Progenitor cell of endocrine pancreas (in vitro differentiated cells): ENCODE measurements at regions not wholly inside any gene's neighbourhood (a gene's known extent, or its start where the extent isn't known, plus 50 kb on each side); places are given as distances from the start of the nearest gene placed in this dataset.

Experiments
- DNase-seq: peaks from one replicate; pipeline ENCODE4 v3.0.0; 2021; ENCODE audit warnings: low spot score; ENCODE audit not compliant: unreplicated experiment
- H3K27ac Mint-ChIP-seq: 2 replicates; pipeline ENCODE4 v1.8.0; 2021; ENCODE audit warnings: mild to moderate bottlenecking, moderate library complexity, mixed read lengths
- H3K27me3 Mint-ChIP-seq: 2 replicates; pipeline ENCODE4 v1.8.0; 2021; ENCODE audit warnings: mixed read lengths
- H3K36me3 Mint-ChIP-seq: 2 replicates; pipeline ENCODE4 v1.8.0; 2022; ENCODE audit warnings: mixed read lengths; ENCODE audit not compliant: insufficient read depth
- H3K4me1 Mint-ChIP-seq: 2 replicates; pipeline ENCODE4 v1.8.0; 2021; ENCODE audit warnings: low read depth, mixed read lengths
- H3K4me3 Mint-ChIP-seq: 2 replicates; pipeline ENCODE4 v1.8.0; 2021; ENCODE audit warnings: low read depth, mild to moderate bottlenecking, moderate library complexity, mixed read lengths
- H3K9me3 Mint-ChIP-seq: 2 replicates; pipeline ENCODE4 v1.8.0; 2021; ENCODE audit warnings: low read depth, mixed read lengths
- CTCF ChIP-seq: fragments of 200-600 bp; sonication (generic); IDR thresholded peaks from one replicate; pipeline ENCODE4 v1.5.0; 2021; ENCODE audit warnings: antibody characterized with exemption, mild to moderate bottlenecking; ENCODE audit not compliant: unreplicated experiment

- H3K9me3 Mint-ChIP-seq = no peaks in the 10 kb centered on the region
- no peak for DNase-seq
- H3K27ac Mint-ChIP-seq = no peak overlapping the region
- TF ChIP-seq CTCF = no peak
- no peaks in the 10 kb centered on the region for H3K4me1 Mint-ChIP-seq
- no peaks in the 10 kb centered on the region for H3K36me3 Mint-ChIP-seq
- peaks cover 29% of the 10 kb centered on the region for H3K27me3 Mint-ChIP-seq
- no peak overlapping the region for H3K4me3 Mint-ChIP-seq
These were observed 172.3 kb upstream of the TBCA start for GRCh38 chr5:77948476-77948875.

DNA sequence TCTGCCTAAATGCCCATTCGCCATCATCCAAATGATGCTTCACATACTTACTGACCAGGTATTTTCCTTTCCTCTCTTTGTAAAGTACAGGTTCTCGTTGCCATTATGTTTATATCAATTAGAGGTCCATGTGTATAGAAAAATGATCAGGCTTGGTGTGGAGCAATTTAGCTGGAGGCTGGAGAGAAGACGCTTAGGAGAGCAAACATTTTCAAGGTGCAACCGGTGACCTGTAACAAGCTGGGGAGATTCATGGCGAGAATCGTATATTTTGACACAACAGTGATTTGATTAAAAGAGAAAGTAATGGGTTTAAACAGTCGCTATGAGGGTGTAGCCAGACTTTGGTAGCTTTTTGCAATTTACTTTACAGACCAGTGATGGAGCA, 170.9 kb upstream of the TBCA start:
- H3K27me3 Mint-ChIP-seq = peaks cover 26% of the 10 kb centered on the region
- no peaks in the 10 kb centered on the region for H3K9me3 Mint-ChIP-seq
- no peaks in the 10 kb centered on the region for H3K4me1 Mint-ChIP-seq
- no peaks in the 10 kb centered on the region for H3K36me3 Mint-ChIP-seq
- H3K4me3 Mint-ChIP-seq = no peak overlapping the region
- H3K27ac Mint-ChIP-seq = no peak overlapping the region
- no peak for DNase-seq
- TF ChIP-seq CTCF = no peak

GRCh38 chr5:77946381-77947040, 170.4 kb upstream of the TBCA start:
- Mint-ChIP-seq H3K27ac (no peak overlapping the region), H3K4me3 (no peak overlapping the region), H3K9me3 (no peaks in the 10 kb centered on the region), H3K27me3 (peaks cover 28% of the 10 kb centered on the region), H3K4me1 (no peaks in the 10 kb centered on the region), H3K36me3 (no peaks in the 10 kb centered on the region)
- no peak for DNase-seq
- no peak for TF ChIP-seq CTCF

DNA sequence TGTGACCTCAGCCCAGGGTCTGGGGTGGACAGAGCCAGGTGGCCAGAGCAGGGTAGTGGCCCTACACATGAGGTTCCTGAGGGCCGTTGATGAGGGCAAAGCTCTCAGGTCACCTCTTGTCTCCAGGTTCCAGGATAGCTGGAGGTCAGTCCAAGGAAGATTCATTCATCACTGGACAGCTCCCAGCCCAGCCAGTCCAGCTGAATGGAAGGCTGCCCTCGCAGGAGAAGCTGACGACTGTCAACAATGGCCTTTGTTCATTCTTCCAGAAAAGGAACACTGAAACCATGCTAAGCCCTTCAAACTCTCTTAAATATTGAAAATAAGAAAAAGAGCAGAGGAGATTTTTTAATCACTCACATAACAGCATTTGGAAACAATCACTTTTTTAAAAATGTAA, 169.7 kb upstream of the TBCA start:
- H3K36me3 Mint-ChIP-seq = no peaks in the 10 kb centered on the region
- no peak for DNase-seq
- no peak overlapping the region for H3K27ac Mint-ChIP-seq
- no peaks in the 10 kb centered on the region for H3K4me1 Mint-ChIP-seq
- H3K9me3 Mint-ChIP-seq = no peaks in the 10 kb centered on the region
- H3K4me3 Mint-ChIP-seq = no peak overlapping the region
- no peak for TF ChIP-seq CTCF
- H3K27me3 Mint-ChIP-seq = peaks cover 30% of the 10 kb centered on the region

- no peak for DNase-seq
- Mint-ChIP-seq H3K27ac (no peak overlapping the region), H3K36me3 (no peaks in the 10 kb centered on the region), H3K9me3 (no peaks in the 10 kb centered on the region), H3K4me1 (no peaks in the 10 kb centered on the region), H3K27me3 (peaks cover 21% of the 10 kb centered on the region), H3K4me3 (no peak overlapping the region)
- no peak for TF ChIP-seq CTCF
These were observed 168.7 kb upstream of the TBCA start for GRCh38 chr5:77944757-77945340.
